ENCODE measurements at regions not wholly inside any gene's neighbourhood (a gene's known extent, or its start where the extent isn't known, plus 50 kb on each side); places are given as distances from the start of the nearest gene placed in this dataset.

- ATAC-seq (ENCODE audit: insufficient read depth, low read depth) (no peak), DNase-seq (no peak)
- H3K9me3 ChIP-seq (ENCODE audit: insufficient read depth, low read length, severe bottlenecking) = no peaks in the 10 kb centered on the region
- no peaks in the 10 kb centered on the region for H3K36me3 ChIP-seq (ENCODE audit: insufficient read depth, low read length)
- no peak overlapping the region for H3K4me2 ChIP-seq (ENCODE audit: insufficient read depth, low read length)
- H3K9ac ChIP-seq (ENCODE audit: low read depth, low read length) = no peak overlapping the region
- no peak for TF ChIP-seq EZH2 (IDR thresholded peaks at IDR 0.05; ENCODE audit: borderline replicate concordance, low read depth, low read length, severe bottlenecking)
- no peak for TF ChIP-seq CTCF (IDR thresholded peaks at IDR 0.05; ENCODE audit: borderline replicate concordance, extremely low read depth, low read length, poor library complexity, severe bottlenecking)
- H4K20me1 ChIP-seq (ENCODE audit: insufficient read depth, low read length) = no peaks in the 10 kb centered on the region
- no peaks in the 10 kb centered on the region for H3K4me1 ChIP-seq (ENCODE audit: insufficient read depth, low read length)
- no peak overlapping the region for H3K27ac ChIP-seq (ENCODE audit: low read length)
- no peaks in the 10 kb centered on the region for H3K79me2 ChIP-seq (ENCODE audit: insufficient read depth, low read length)
- no peak overlapping the region for H3K4me3 ChIP-seq (ENCODE audit: low read depth in 1 of 2, low read length in 2 of 2)
- H3K27me3 ChIP-seq (ENCODE audit: insufficient read depth, low read length, poor library complexity) = no peaks in the 10 kb centered on the region
- no peak overlapping the region for H2AFZ ChIP-seq (ENCODE audit: low read depth, low read length)
These were observed 852.5 kb upstream of the LRATD1 start for GRCh38 chr2:13779996-13780395.

- Histone ChIP-seq H3K36me3 (ENCODE audit: insufficient read depth, low read length) (no peaks in the 10 kb centered on the region), H2AFZ (ENCODE audit: low read depth, low read length) (no peak overlapping the region), H3K9ac (ENCODE audit: low read depth, low read length) (no peak overlapping the region), H3K4me1 (ENCODE audit: insufficient read depth, low read length) (no peaks in the 10 kb centered on the region), H3K27ac (ENCODE audit: low read length) (no peak overlapping the region), H4K20me1 (ENCODE audit: insufficient read depth, low read length) (no peaks in the 10 kb centered on the region), H3K79me2 (ENCODE audit: insufficient read depth, low read length) (no peaks in the 10 kb centered on the region), H3K4me2 (ENCODE audit: insufficient read depth, low read length) (no peak overlapping the region), H3K4me3 (ENCODE audit: low read depth in 1 of 2, low read length in 2 of 2) (no peak overlapping the region), H3K9me3 (ENCODE audit: insufficient read depth, low read length, severe bottlenecking) (no peaks in the 10 kb centered on the region), H3K27me3 (ENCODE audit: insufficient read depth, low read length, poor library complexity) (no peaks in the 10 kb centered on the region)
- TF ChIP-seq EZH2 (IDR thresholded peaks at IDR 0.05; ENCODE audit: borderline replicate concordance, low read depth, low read length, severe bottlenecking) (no peak), CTCF (IDR thresholded peaks at IDR 0.05; ENCODE audit: borderline replicate concordance, extremely low read depth, low read length, poor library complexity, severe bottlenecking) (no peak)
- ATAC-seq (ENCODE audit: insufficient read depth, low read depth) (no peak), DNase-seq (no peak)
These were observed 841.4 kb upstream of the LRATD1 start for GRCh38 chr2:13791019-13791547.

- Histone ChIP-seq H3K79me2 (ENCODE audit: insufficient read depth, low read length) (no peaks in the 10 kb centered on the region), H3K9me3 (ENCODE audit: insufficient read depth, low read length, severe bottlenecking) (no peaks in the 10 kb centered on the region), H2AFZ (ENCODE audit: low read depth, low read length) (no peak overlapping the region), H4K20me1 (ENCODE audit: insufficient read depth, low read length) (no peaks in the 10 kb centered on the region), H3K36me3 (ENCODE audit: insufficient read depth, low read length) (no peaks in the 10 kb centered on the region), H3K27me3 (ENCODE audit: insufficient read depth, low read length, poor library complexity) (no peaks in the 10 kb centered on the region), H3K4me2 (ENCODE audit: insufficient read depth, low read length) (no peak overlapping the region), H3K4me3 (ENCODE audit: low read depth in 1 of 2, low read length in 2 of 2) (no peak overlapping the region), H3K4me1 (ENCODE audit: insufficient read depth, low read length) (no peaks in the 10 kb centered on the region), H3K9ac (ENCODE audit: low read depth, low read length) (no peak overlapping the region), H3K27ac (ENCODE audit: low read length) (no peak overlapping the region)
- DNase-seq = no peak
- TF ChIP-seq EZH2 (IDR thresholded peaks at IDR 0.05; ENCODE audit: borderline replicate concordance, low read depth, low read length, severe bottlenecking) (no peak), CTCF (IDR thresholded peaks at IDR 0.05; ENCODE audit: borderline replicate concordance, extremely low read depth, low read length, poor library complexity, severe bottlenecking) (no peak)
- ATAC-seq (ENCODE audit: insufficient read depth, low read depth) = no peak
These were observed 826.0 kb upstream of the LRATD1 start for GRCh38 chr2:13806539-13806938.

GRCh38 chr2:13813236-13813635 is 819.3 kb upstream of the LRATD1 start:
- Histone ChIP-seq H3K4me3 (ENCODE audit: low read depth in 1 of 2, low read length in 2 of 2) (no peak overlapping the region), H3K9ac (ENCODE audit: low read depth, low read length) (no peak overlapping the region), H3K9me3 (ENCODE audit: insufficient read depth, low read length, severe bottlenecking) (no peaks in the 10 kb centered on the region), H3K79me2 (ENCODE audit: insufficient read depth, low read length) (no peaks in the 10 kb centered on the region), H3K4me2 (ENCODE audit: insufficient read depth, low read length) (no peak overlapping the region), H4K20me1 (ENCODE audit: insufficient read depth, low read length) (no peaks in the 10 kb centered on the region), H3K27me3 (ENCODE audit: insufficient read depth, low read length, poor library complexity) (no peaks in the 10 kb centered on the region), H2AFZ (ENCODE audit: low read depth, low read length) (no peak overlapping the region), H3K4me1 (ENCODE audit: insufficient read depth, low read length) (no peaks in the 10 kb centered on the region), H3K36me3 (ENCODE audit: insufficient read depth, low read length) (no peaks in the 10 kb centered on the region), H3K27ac (ENCODE audit: low read length) (no peak overlapping the region)
- TF ChIP-seq CTCF (IDR thresholded peaks at IDR 0.05; ENCODE audit: borderline replicate concordance, extremely low read depth, low read length, poor library complexity, severe bottlenecking) (no peak), EZH2 (IDR thresholded peaks at IDR 0.05; ENCODE audit: borderline replicate concordance, low read depth, low read length, severe bottlenecking) (no peak)
- no peak for ATAC-seq (ENCODE audit: insufficient read depth, low read depth)
- DNase-seq = no peak
